Liver (tissue), 8 donors: ENCODE measurements at regions not wholly inside any gene's neighbourhood (a gene's known extent, or its start where the extent isn't known, plus 50 kb on each side); places are given as distances from the start of the nearest gene placed in this dataset.

Source experiments
- DNase-seq: peaks from one replicate; pipeline ENCODE4 v3.0.0-alpha.2; 2017; ENCODE audit warnings: low spot score
- H3K27ac ChIP-seq, 2 donors: one replicate each; pipeline ENCODE4 v1.7.0; 2013; ENCODE audit warnings: inconsistent platforms in 2 of 2, low read length in 2 of 2, control low read depth in 1 of 2, low read depth in 1 of 2, mild to moderate bottlenecking in 1 of 2
- H3K27me3 ChIP-seq, 4 donors: one replicate each; pipeline versions ENCODE4 v1.6.1 to v1.7.0; 2013; ENCODE audit warnings: low read length in 3 of 4, inconsistent platforms in 1 of 4, mild to moderate bottlenecking in 1 of 4, moderate library complexity in 1 of 4; ENCODE audit not compliant: control insufficient read depth in 4 of 4, insufficient read depth in 4 of 4
- H3K36me3 ChIP-seq, 4 donors: one replicate each; pipeline versions ENCODE4 v1.6.1 to v1.7.0; 2013; ENCODE audit warnings: low read length in 3 of 4, mild to moderate bottlenecking in 3 of 4, low read depth in 1 of 4, moderate library complexity in 1 of 4; ENCODE audit not compliant: control insufficient read depth in 4 of 4, insufficient read depth in 3 of 4
- H3K4me1 ChIP-seq, 4 donors: one replicate each; pipeline versions ENCODE4 v1.6.1 to v1.7.0; 2013; ENCODE audit warnings: low read length in 3 of 4, mild to moderate bottlenecking in 3 of 4, moderate library complexity in 1 of 4; ENCODE audit not compliant: control insufficient read depth in 4 of 4, insufficient read depth in 4 of 4
- H3K4me3 ChIP-seq, 3 donors: one replicate each; pipeline versions ENCODE4 v1.6.1 to v1.7.0; 2013; ENCODE audit warnings: low read length in 3 of 3, control low read depth in 1 of 3, low read depth in 1 of 3, mild to moderate bottlenecking in 1 of 3
- H3K9ac ChIP-seq, 2 donors: one replicate each; pipeline ENCODE4 v1.7.0; 2013; ENCODE audit warnings: low read length in 2 of 2, mild to moderate bottlenecking in 2 of 2, moderate library complexity in 2 of 2, control low read depth in 1 of 2, low read depth in 1 of 2
- H3K9me3 ChIP-seq, 4 donors: one replicate each; pipeline versions ENCODE4 v1.6.1 to v1.7.0; 2013; ENCODE audit warnings: low read length in 3 of 4; ENCODE audit not compliant: control insufficient read depth in 4 of 4
- EGR1 ChIP-seq, 2 donors: IDR thresholded peaks; 2 replicates each; pipeline ENCODE4 v1.6.1; 2016 to 2018; ENCODE audit warnings: antibody characterized with exemption in 2 of 2, low read depth in 2 of 2
- FOXA1 ChIP-seq: IDR thresholded peaks from 2 replicates; pipeline ENCODE4 v1.6.1; 2016; ENCODE audit warnings: antibody characterized with exemption
- FOXA2 ChIP-seq: IDR thresholded peaks from 2 replicates; pipeline ENCODE4 v1.6.1; 2016; ENCODE audit warnings: antibody characterized with exemption
- GABPA ChIP-seq, 2 donors: IDR thresholded peaks in 1 of 2; conservative IDR thresholded peaks in 1 of 2; 2 replicates each; pipeline ENCODE4 v1.6.1; 2016; ENCODE audit warnings: antibody characterized with exemption in 2 of 2, mild to moderate bottlenecking in 1 of 2, moderate library complexity in 1 of 2
- HNF4A ChIP-seq, 2 donors: conservative IDR thresholded peaks; 2 replicates each; pipeline ENCODE4 v1.6.1; 2016; ENCODE audit warnings: antibody characterized with exemption in 2 of 2, mild to moderate bottlenecking in 2 of 2
- HNF4G ChIP-seq: IDR thresholded peaks from 2 replicates; pipeline ENCODE4 v1.6.1; 2016; ENCODE audit warnings: antibody characterized with exemption
- JUND ChIP-seq, 2 donors: IDR thresholded peaks; 2 replicates each; pipeline ENCODE4 v1.6.1; 2016; ENCODE audit warnings: antibody characterized with exemption in 2 of 2
- MAX ChIP-seq: IDR thresholded peaks from 2 replicates; pipeline ENCODE4 v1.6.1; 2016; ENCODE audit warnings: antibody characterized with exemption
- NR2F2 ChIP-seq: IDR thresholded peaks from 2 replicates; pipeline ENCODE4 v1.6.1; 2016; ENCODE audit warnings: antibody characterized with exemption
- RAD21 ChIP-seq, 2 donors: IDR thresholded peaks; 2 replicates each; pipeline ENCODE4 v1.6.1; 2016; ENCODE audit warnings: antibody characterized with exemption in 2 of 2, mild to moderate bottlenecking in 2 of 2
- REST ChIP-seq: IDR thresholded peaks from 2 replicates; pipeline ENCODE4 v1.6.1; 2016; ENCODE audit warnings: antibody characterized with exemption, mild to moderate bottlenecking
- RXRA ChIP-seq, 2 donors: IDR thresholded peaks; 2 replicates each; pipeline ENCODE4 v1.6.1; 2017 to 2018; ENCODE audit warnings: antibody characterized with exemption in 2 of 2, mild to moderate bottlenecking in 1 of 2
- SP1 ChIP-seq: IDR thresholded peaks from 2 replicates; pipeline ENCODE4 v1.6.1; 2018; ENCODE audit warnings: antibody characterized with exemption, mild to moderate bottlenecking
- TAF1 ChIP-seq: conservative IDR thresholded peaks from 2 replicates; pipeline ENCODE4 v1.6.1; 2016; ENCODE audit warnings: antibody characterized with exemption, mild to moderate bottlenecking
- YY1 ChIP-seq: IDR thresholded peaks from 2 replicates; pipeline ENCODE4 v1.6.1; 2016; ENCODE audit warnings: antibody characterized with exemption, mild to moderate bottlenecking
- ZBTB33 ChIP-seq: IDR thresholded peaks from 2 replicates; pipeline ENCODE4 v1.6.1; 2016; ENCODE audit warnings: antibody characterized with exemption
- WGBS: extraction: QIAGEN DNeasy Blood & Tissue Kit; methylation state at CpG from one replicate; pipeline ENCODE4 v1.1.7; 2013; 5-methylcytosine and 5-hydroxymethylcytosine counted together
- TF ChIP-seq, protein P1 (sequence below): fragments of 150-350 bp; IDR thresholded peaks from 2 replicates; pipeline ENCODE4 v1.5.1; 2017; ENCODE audit warnings: improper control_type of control experiment, low read depth, low read length; ENCODE audit not compliant: missing input control
- TF ChIP-seq, protein P2 (sequence below): IDR thresholded peaks from 2 replicates; pipeline ENCODE4 v1.6.1; 2016; ENCODE audit warnings: antibody characterized with exemption
- donor health status: healthy.
- donor health status: healthy.
- donor health status: healthy.
- donor health status: healthy.
- donor health status: healthy.

DNA sequence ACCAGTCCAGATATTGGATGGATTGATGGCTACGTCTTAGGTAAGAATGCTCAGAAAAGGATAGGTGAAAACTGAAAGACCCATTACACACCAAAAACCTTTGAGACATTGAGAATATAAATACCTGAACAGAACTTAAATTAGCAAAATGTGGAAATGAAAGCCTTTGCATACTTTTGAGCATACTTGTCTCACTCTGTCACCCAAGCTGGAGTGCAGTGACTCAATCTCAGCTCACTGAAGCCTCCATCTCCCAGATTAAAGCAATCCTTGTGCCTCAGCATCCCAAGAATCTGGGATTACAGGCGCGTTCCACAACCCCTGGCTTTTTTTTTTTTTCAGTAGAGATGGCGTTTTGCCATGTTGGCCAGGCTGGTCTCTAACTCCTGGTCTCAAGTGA, 695.3 kb downstream of the DACH1 start:
- no peak overlapping the region for H3K4me3 ChIP-seq
- H3K4me1 ChIP-seq, result no peaks in the 10 kb centered on the region
- WGBS, result 81% methylated on average over 4 of the region's 4 CpGs
- H3K27ac ChIP-seq, result no peak overlapping the region
- no peaks in the 10 kb centered on the region for H3K36me3 ChIP-seq
- H3K27me3 ChIP-seq, result no peaks in the 10 kb centered on the region
- H3K9ac ChIP-seq, result no peak overlapping the region
- TF ChIP-seq RAD21 (IDR thresholded peaks at IDR 0.05) (no peak), JUND (IDR thresholded peaks at IDR 0.05) (no peak), SP1 (no peak), HNF4G (no peak), GABPA (IDR thresholded peaks at IDR 0.05 in 1 of 2, conservative IDR thresholded peaks at IDR 0.05 in 1 of 2) (no peak), FOXA2 (no peak), YY1 (no peak), MAX (no peak), RXRA (IDR thresholded peaks at IDR 0.05) (no peak), REST (no peak), NR2F2 (no peak), EGR1 (IDR thresholded peaks at IDR 0.05; ENCODE audit: low read depth in 2 of 2) (no peak), TAF1 (no peak), FOXA1 (no peak), HNF4A (conservative IDR thresholded peaks at IDR 0.05) (no peak), ZBTB33 (no peak)
- TF ChIP-seq, protein P1, sequence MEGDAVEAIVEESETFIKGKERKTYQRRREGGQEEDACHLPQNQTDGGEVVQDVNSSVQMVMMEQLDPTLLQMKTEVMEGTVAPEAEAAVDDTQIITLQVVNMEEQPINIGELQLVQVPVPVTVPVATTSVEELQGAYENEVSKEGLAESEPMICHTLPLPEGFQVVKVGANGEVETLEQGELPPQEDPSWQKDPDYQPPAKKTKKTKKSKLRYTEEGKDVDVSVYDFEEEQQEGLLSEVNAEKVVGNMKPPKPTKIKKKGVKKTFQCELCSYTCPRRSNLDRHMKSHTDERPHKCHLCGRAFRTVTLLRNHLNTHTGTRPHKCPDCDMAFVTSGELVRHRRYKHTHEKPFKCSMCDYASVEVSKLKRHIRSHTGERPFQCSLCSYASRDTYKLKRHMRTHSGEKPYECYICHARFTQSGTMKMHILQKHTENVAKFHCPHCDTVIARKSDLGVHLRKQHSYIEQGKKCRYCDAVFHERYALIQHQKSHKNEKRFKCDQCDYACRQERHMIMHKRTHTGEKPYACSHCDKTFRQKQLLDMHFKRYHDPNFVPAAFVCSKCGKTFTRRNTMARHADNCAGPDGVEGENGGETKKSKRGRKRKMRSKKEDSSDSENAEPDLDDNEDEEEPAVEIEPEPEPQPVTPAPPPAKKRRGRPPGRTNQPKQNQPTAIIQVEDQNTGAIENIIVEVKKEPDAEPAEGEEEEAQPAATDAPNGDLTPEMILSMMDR, result no peak
- TF ChIP-seq, protein P2, sequence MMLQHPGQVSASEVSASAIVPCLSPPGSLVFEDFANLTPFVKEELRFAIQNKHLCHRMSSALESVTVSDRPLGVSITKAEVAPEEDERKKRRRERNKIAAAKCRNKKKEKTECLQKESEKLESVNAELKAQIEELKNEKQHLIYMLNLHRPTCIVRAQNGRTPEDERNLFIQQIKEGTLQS, result no peak
- H3K9me3 ChIP-seq, result no peaks in the 10 kb centered on the region
- no peak for DNase-seq

GRCh38 chr13:71169180-71169579, 697.8 kb downstream of the DACH1 start:
- no peak overlapping the region for H3K4me3 ChIP-seq
- H3K27me3 ChIP-seq, result no peaks in the 10 kb centered on the region
- no peak overlapping the region for H3K27ac ChIP-seq
- H3K9ac ChIP-seq, result no peak overlapping the region
- H3K36me3 ChIP-seq, result no peaks in the 10 kb centered on the region
- no peak for TF ChIP-seq RAD21 (IDR thresholded peaks at IDR 0.05)
- TF ChIP-seq ZBTB33, result no peak
- TF ChIP-seq SP1, result no peak
- no peak for TF ChIP-seq EGR1 (IDR thresholded peaks at IDR 0.05; ENCODE audit: low read depth in 2 of 2)
- TF ChIP-seq FOXA2, result no peak
- TF ChIP-seq, protein P2, result no peak
- TF ChIP-seq NR2F2, result no peak
- no peak for TF ChIP-seq HNF4A (conservative IDR thresholded peaks at IDR 0.05)
- H3K4me1 ChIP-seq, result no peaks in the 10 kb centered on the region
- H3K9me3 ChIP-seq, result no peaks in the 10 kb centered on the region
- 66% methylated on average over 3 of the region's 3 CpGs for WGBS
- no peak for DNase-seq
